HG02885 (cell line): ENCODE measurements at regions not wholly inside any gene's neighbourhood (a gene's known extent, or its start where the extent isn't known, plus 50 kb on each side); places are given as distances from the start of the nearest gene placed in this dataset.
"Not testable (repeated sequence)": the region's sequence is repeated elsewhere in the genome, so short reads cannot be mapped to it uniquely, and the experiment has no call there.

ENCODE experiments used
- ATAC-seq: cut with Tn5 transposase; IDR thresholded peaks from one replicate; pipeline ENCODE4 v1.9.1; 2021; ENCODE audit warnings: mild to moderate bottlenecking; ENCODE audit not compliant: unreplicated experiment, poor library complexity

GRCh38 chr5:102611312-102611711, 112.5 kb upstream of the SLCO6A1 start:
- ATAC-seq = no peak

GRCh38 chr5:102613661-102614060, 114.9 kb upstream of the SLCO6A1 start:
- ATAC-seq = no peak

GRCh38 chr5:102617191-102618187, 118.7 kb upstream of the SLCO6A1 start:
- ATAC-seq = no peak

GRCh38 chr5:102622262-102622661, 123.5 kb upstream of the SLCO6A1 start:
- ATAC-seq = no peak

- no peak for ATAC-seq
Observed at GRCh38 chr5:102623329-102624065, 124.7 kb upstream of the SLCO6A1 start.

GRCh38 chr5:102624405-102624804, 125.6 kb upstream of the SLCO6A1 start:
- ATAC-seq = no peak

- no peak for ATAC-seq
Observed at GRCh38 chr5:102625468-102625867, 126.7 kb upstream of the SLCO6A1 start.

GRCh38 chr5:102625928-102626327, 127.1 kb upstream of the SLCO6A1 start:
- ATAC-seq = no peak

GRCh38 chr5:102627315-102627714, 127.8 kb upstream of the PAM start:
- ATAC-seq = no peak

- ATAC-seq = no peak
Observed at GRCh38 chr5:102628441-102629175, 126.5 kb upstream of the PAM start.

GRCh38 chr5:102629827-102630605, 125.1 kb upstream of the PAM start:
- ATAC-seq = no peak

- not testable (repeated sequence) for ATAC-seq
Observed at GRCh38 chr5:102635399-102635798, 119.7 kb upstream of the PAM start.

- ATAC-seq = no peak
Observed at GRCh38 chr5:102638316-102638715, 116.8 kb upstream of the PAM start.

GRCh38 chr5:102638912-102639652, 116.0 kb upstream of the PAM start:
- no peak for ATAC-seq

GRCh38 chr5:102649731-102650130, 105.4 kb upstream of the PAM start:
- no peak for ATAC-seq

GRCh38 chr5:102651466-102651865, 103.6 kb upstream of the PAM start:
- no peak for ATAC-seq

- ATAC-seq = no peak
Observed at GRCh38 chr5:102654559-102655349, 100.4 kb upstream of the PAM start.

- ATAC-seq = no peak
Observed at GRCh38 chr5:102659151-102659550, 96.0 kb upstream of the PAM start.
